Activated CD4-positive, alpha-beta T cell treated with anti-CD3 and anti-CD28 coated beads, Interleukin-2, amount 50 U/mL, for 24 hours (primary cell): ENCODE measurements at regions not wholly inside any gene's neighbourhood (a gene's known extent, or its start where the extent isn't known, plus 50 kb on each side); places are given as distances from the start of the nearest gene placed in this dataset.

ENCODE experiments used
- DNase-seq, 2 donors: peaks; one replicate each; pipeline ENCODE4 v3.0.0-alpha.2; 2020; ENCODE audit warnings: low read depth in 1 of 2, low spot score in 1 of 2

DNA sequence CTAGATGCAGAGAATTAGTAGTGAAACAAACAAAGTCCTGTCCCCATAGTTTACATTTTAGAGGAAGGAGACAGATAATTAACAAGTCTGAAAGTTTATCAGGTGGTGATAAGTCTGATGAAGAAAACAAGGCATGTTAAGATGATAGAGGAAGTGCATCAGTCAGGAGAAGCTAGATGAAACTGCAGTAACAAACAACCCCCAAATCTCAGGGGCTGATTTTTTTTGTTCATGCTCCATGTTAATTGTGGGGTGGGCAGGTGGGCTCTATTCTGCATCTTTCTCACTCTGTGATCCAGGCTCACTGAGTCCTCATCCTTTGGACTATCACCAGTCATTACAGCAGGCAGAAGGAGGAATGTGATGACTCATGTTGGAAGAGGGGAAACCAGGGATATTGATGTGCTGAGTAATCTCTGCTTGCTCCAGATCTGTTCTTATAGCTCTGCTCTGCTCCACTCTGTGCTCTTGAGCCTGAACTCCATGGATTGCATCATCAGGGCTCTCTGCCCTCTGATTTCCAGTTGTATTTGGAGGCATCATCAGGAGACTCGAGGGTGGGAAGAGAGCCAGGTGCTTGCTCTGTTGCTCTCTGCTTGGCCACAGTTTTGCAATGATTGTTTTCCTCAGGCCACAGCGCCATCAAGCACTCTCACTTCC, 166.9 kb downstream of the IER5 start:
- DNase-seq: no peak

DNA sequence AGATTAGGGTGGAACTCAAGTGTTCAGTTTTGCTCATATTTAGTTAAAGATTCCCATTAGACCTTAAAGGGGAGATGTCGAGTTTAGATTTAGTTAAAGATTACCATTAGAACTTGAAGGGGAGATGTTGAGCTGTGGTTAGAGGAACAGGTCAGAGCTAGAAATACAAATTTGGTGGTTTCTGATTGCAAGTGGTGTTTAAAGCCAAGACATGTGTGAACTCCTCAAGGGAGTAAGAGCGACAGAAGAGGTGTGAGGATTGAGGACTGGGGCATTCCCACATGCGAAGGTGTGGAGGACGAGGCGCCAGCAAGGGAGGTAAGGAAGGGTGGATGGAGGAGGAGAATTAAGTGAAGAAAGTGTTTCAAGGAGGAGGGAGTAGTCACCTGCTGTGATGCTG, 168.6 kb downstream of the IER5 start:
- DNase-seq: no peak

DNA sequence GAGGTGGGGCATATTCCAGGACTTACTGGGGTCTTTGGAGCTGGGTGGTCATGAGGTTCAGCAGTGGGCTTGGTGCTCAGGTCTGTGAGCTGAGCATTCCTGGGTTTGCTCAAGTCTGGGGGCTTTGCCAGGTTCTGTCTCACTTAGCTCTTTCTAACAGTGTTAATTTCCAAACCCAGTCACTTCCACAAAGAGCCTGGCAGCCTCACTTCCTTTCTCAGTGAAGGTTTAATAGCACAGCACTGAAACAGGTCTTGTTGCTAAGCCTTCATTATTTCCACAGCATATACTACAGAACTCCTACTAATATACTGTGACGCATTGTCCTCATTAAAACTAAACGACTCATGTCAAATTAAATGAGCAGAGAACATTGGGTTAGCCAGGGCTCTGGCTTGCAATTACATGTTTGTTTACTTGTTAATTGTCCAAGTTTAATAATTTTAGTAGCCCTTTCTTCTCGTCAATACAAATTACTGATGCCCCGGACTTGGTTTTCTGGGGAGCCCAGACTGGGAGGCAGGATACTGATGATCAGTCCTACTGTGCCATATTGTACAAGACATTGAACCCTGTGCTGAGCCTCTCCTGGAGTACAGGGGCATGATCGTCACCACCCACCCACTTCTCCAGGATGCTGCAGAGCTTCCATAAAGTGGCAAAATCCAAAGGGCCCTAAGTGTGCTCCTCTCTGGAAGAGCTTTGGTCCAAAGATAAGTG, 170.7 kb downstream of the IER5 start:
- DNase-seq: no peak

GRCh38 chr1:181260271-181260670, 171.8 kb downstream of the IER5 start:
- DNase-seq: no peak

DNA sequence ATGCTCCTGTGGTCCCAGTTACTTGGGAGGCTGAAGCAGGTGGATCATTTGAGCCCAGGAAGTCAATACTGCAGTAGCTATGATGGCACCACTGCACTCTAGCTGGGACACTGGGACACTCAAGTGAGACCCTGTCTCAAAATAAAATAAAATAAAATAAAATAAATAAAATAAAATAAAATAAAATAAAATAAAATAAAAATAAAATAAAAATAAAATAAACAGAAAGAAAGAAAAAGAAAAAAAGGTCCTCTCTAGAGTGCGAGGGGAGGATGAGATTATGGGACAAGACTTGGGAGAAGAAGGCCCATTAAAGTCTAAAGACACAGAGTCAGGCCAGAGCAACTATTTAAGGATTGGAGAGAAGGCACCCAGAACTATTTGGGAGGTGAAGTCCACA, 172.5 kb downstream of the IER5 start:
- no peak for DNase-seq

- DNase-seq: no peak
These were observed 173.6 kb downstream of the IER5 start for GRCh38 chr1:181262069-181262468.

- DNase-seq: no peak
These were observed 174.9 kb downstream of the IER5 start for GRCh38 chr1:181263444-181263843.

DNA sequence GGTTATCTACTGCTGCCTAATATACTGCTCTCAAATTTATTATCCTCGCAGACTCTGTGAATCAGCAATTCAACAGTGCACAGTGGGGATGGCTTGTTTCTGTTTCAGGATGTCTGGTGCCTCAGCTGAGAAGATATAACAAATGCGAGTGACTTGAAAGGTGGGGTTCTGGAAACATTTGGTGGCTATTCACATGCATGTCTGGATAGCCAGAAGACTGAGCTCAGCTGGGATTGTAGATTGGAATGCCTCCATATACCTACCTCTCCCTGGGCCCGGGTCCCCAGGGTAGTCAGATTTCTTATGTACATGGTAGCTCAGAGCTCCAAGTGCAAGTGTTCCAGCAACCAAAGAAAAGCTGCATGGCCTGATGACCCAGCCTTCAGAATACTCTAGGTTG, 176.3 kb downstream of the IER5 start:
- DNase-seq: no peak

DNA sequence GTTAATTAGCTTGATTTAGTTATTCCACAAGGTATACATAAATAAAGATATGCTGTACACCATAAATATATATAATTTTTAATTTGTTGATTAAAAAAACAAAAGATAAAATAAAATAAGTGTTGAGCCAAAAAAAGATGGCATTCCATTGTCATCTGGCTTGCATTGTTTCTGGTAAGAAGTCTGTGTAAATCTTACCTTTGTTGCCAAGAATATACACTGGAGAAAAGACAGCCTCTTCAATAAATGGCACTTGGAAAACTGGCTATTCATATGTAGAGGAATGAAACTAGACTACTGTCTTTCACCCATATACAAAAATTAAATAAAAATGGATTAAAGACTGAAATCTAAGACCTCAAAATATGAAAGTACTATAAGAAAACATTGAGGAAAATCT, 196.5 kb downstream of the IER5 start:
- no peak for DNase-seq

GRCh38 chr1:181295217-181295616, 188.1 kb upstream of the CACNA1E start:
- DNase-seq: no peak

DNA sequence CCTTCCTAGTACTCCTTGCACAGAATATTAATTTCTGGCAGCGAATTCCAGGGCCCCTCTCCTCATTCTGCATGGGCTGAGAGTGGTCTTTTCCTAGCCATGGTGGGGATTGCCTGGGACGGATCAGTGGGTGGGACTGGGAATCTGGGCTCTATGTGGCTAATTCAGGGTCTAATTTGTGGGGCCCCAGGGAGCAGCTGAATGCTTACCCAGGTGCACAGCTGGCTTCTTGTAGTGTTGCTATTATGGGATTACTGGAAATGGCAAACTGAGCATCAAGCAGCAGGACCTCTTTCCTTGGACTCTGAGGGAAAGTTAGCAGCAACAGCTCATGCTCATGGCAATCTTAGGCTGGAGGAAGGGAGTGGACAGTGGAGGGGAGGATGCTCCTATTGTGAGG, 187.1 kb upstream of the CACNA1E start:
- DNase-seq: no peak

- DNase-seq: no peak
These were observed 175.2 kb upstream of the CACNA1E start for GRCh38 chr1:181308098-181308497.

GRCh38 chr1:181310560-181310959, 172.8 kb upstream of the CACNA1E start:
- no peak for DNase-seq

- no peak for DNase-seq
These were observed 170.4 kb upstream of the CACNA1E start for GRCh38 chr1:181312946-181313345.

DNA sequence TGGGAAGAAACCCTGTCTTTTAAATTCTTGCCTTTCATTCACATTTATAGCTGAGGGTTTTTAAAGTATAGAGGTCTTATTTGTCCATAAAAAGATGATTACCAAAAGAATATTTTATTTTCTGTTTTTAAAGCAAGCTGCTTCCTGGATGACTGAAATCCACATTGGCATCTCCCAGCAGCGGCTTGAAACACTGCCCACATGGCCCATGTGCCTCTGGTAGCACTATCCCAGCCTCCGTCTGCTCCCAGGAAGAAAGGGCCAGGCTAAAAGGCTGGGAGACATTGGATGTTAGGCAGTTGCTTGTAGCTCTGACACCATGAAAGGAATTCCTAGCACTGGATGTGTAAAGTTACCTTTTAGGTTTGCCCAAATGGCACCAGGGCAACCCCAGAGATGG, 169.9 kb upstream of the CACNA1E start:
- DNase-seq: no peak

DNA sequence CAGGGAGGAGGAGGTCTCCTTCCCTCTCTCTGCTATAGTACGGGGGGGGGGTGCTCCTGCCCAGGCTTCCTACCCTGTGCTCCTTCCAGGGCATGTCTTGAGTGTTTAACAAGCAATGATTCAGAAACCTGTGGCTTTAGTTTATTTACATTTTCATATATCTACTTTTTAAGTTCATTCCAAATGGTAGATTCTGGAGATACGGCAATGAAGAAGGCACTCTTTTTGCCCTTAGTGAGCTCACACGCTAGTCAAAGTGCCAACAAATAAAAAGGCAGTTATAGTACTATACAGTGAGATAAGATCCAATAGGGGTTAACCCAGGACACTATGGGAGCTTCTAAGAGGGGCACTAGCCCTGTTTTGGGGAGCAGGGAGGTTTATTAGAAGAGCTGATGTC, 169.3 kb upstream of the CACNA1E start:
- DNase-seq: no peak

GRCh38 chr1:181314959-181315358, 168.4 kb upstream of the CACNA1E start:
- DNase-seq: no peak

- DNase-seq: no peak
These were observed 165.9 kb upstream of the CACNA1E start for GRCh38 chr1:181317261-181317930.

GRCh38 chr1:181318022-181318857, 165.1 kb upstream of the CACNA1E start:
- no peak for DNase-seq

DNA sequence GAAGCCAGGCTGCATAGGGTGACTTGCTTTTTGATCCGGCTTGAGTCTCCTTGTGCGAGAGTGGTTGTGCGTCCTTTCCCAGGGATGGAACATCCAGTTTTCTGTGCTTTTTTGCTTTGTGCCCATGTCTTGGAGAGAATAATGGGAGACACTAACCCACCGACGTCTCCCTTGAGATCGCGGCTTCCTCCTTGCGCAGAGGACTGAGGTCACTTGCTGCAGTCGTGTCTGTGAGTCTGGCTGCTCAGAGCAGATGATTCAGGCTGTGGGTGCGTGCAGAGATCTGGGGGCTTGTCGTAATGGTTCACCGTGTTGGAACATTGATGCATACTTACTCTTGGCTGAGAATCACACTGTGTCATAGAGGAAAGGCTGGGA, 164.5 kb upstream of the CACNA1E start:
- peak in 1 of 2 donors; percentile 9 for DNase-seq

GRCh38 chr1:181319907-181320306, 163.4 kb upstream of the CACNA1E start:
- DNase-seq: no peak
